ENCODE measurements at regions not wholly inside any gene's neighbourhood (a gene's known extent, or its start where the extent isn't known, plus 50 kb on each side); places are given as distances from the start of the nearest gene placed in this dataset.

GRCh38 chr5:155575861-155576260 is 562.3 kb downstream of the KIF4B start:
- TF ChIP-seq CTCF (IDR thresholded peaks at IDR 0.05) (no peak), POLR2A (IDR thresholded peaks at IDR 0.05) (no peak)
